NCI-H146 treated with DMSO at 0.1 percent for 48 hours (cell line): ENCODE measurements at regions not wholly inside any gene's neighbourhood (a gene's known extent, or its start where the extent isn't known, plus 50 kb on each side); places are given as distances from the start of the nearest gene placed in this dataset.

Experiments used
- DNase-seq: peaks from one replicate; lab custom pipeline; 2025; ENCODE audit not compliant: unreplicated experiment; lab: John Stamatoyannopoulos, UW

DNA sequence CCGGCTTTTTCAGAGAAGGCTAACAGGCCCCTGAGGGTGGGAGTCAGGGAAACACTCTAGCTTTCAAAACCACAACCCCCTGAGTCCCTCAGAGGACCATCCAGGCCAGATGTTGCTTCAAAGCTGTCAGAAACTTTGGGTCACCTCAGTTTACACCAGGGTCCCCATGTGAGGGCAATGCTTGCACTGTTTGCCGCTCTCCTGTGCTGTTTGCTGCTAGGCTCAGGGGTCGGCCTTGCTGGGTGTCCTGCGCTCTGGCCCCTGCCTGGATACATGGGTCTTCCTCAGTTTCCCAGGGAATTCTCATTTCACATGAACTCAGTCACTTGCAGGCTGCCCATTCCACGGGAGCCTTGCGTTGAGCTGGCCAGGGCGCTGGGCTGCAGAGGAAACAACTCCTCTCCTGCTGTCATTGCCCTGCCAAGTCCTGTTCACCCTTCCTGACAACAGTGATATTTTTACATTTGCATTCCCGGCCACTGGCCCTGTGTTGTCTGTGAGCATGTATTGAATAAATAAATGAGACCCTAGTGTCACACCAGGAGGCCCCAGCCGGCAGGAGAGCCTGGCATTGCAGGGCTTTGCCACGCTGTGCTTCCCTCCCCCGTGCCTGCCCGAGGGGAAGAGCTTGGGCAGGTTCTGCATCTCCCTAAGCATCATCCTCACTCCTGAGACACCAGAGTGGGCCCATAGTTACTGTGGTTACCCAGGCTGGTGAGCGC, 73.2 kb upstream of the RAB6C start:
- no peak for DNase-seq

DNA sequence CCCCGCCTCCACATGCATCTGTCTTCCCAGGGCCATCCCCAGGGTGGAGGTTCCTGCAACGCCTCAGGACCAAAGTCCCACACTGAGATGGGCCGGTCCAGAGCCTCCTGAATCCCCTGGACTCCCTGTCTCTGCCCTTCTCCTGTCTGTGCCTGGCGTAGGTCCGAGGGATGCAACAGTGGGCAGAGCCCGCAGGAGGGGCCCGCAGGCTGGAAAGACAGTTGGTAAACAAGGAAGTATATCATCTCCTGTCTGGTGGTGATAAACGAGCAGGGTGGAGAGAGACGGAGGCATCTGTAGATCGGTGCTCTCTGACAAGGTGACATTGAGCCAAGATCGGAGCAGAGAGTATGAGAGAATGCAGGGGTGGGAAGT, 72.6 kb upstream of the RAB6C start:
- no peak for DNase-seq

DNA sequence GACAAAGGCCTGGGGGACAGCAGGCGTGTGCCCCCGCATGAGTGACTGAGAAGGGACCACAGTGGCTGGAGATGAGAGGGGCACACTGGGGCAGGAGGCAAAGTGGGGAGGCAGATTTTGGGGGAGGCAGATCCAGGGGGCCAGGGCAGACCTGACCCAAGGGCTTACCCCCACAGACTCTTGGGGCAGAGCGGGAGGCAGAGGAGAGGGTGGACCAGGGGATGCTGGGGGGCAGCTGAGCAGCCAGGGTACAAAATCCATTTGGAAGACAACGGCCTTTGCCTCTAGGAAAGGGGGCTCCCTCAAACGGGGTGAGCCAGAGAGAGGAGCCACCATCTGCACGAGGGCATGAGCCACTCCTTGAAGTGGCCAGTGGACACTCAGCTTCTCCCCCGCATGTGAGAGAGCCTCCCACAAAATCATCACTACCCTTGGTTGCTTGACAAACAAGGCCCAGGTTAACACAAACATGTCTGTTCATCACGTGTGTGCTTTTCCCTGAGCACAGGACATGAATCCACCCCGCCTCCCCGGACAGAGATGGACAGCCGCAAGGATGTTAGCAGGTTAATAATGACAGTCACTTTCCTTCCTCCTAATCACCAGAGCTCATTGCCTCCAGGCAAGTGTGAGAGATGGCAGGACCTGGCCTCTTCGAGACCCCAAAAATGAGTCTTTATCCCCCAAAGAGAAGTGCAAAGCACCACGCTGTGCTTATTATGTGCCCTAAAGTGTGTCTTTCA, 72.0 kb upstream of the RAB6C start:
- DNase-seq: no peak

DNA sequence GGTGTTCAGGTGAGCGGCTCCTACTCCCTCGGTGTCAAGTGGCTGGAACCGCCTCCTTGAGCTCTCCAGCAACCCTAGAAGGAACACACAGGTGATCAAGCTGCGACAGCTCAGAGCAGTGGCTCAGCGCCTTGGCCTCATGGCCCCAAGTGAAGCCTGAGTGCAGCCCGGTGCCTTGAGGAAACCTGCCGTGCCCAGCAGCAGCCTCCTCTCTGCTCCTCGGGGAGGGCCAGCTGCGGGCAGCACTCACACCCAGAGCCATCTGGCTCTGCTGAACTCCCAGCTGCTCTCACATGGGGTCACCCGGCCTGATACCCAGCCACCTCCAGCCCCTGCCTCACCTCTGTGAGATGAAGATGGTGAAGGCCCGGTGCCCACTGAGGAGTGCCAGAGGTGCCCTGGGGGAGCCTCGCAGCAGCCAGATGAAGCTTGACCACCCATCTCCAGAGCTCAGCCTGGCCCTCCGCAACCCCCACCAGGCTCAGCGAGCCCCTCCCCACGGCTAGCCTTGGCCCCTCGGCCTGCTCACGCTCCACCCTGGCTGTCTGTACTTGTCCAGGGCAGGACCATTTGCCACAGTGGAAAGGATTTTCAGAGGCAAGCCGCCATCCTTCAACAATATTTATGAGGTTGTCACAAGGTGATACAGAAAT, 70.6 kb upstream of the RAB6C start:
- DNase-seq: no peak

DNA sequence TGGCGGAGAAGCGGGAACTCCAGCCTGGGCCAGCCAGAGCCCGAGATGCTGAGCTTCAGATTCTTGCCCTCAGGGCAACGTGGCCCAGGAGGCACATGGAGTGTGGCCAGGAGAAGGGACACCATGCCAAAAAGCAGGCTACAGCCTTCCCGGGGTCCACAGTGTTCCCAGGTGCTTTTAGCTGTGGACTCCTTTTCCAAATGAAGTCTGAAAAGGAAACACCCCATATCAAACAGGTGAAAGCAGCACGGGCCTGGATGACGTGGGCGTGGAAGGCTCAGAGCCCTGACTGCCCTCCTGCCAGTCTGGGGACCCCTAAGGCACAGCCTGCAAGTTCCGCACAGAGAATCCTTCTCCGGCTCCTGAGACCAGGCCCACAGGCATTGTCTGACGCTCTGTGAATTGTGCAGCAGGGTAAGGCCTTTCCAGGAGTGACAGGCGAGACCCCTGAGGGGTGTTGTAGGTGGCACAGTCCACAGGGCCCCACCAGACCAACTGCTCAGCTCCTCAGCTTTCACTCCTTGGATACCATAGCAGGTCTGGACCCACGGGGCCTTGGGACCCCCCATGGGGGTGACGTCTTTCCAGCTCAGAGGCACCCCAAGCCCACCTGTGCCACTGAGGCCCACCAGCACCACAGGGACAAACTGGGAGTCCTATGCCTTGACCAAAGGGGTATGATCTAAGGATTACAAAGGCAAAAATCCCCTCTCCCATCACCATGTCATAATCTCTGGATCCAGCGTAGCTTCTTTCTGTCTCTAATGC, 69.6 kb upstream of the RAB6C start:
- no peak for DNase-seq

DNA sequence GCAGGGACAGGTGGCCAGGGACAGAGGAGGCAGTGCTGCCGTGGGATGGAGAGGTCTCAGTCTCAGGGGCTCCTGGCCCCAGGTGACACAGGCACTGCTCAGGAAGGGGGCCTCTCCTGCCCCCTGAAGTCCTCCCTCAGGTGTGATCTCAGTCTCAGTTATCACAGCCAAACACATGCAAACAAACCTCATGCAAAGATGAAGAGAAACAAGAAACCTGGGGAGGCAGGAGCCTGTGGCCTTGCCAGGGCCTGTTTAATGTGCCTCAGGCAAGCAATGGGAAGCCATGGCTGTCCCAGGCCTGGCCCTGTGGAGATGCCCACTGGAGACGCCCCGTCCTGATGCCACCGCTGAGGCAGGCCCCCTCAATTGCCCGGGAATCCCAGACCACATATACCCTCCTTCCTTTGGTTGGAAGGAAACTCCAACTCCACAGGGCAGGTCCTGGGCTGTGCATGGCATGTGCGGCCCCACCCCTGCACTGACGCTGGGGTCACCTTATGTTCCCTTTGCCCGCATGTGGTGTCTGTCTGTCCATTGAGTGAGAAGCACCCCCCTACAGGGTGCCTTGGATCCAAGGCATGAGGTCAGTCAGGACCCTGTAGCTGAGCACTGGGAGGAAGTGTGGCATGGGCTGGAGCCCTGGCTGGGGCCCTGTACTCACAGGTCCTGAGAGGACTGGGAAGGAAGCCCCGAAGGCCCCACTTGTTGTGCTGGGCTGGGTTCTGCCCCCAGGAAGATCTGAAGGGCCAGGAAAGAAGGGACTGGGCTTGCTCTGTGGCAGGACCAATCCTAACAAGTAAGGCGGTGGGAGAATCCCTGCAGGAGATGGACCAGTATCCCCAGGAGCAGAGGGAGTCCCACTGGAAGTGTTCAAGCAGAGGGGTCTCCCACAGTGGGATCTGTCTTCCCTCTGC, 68.8 kb upstream of the RAB6C start:
- DNase-seq: no peak

DNA sequence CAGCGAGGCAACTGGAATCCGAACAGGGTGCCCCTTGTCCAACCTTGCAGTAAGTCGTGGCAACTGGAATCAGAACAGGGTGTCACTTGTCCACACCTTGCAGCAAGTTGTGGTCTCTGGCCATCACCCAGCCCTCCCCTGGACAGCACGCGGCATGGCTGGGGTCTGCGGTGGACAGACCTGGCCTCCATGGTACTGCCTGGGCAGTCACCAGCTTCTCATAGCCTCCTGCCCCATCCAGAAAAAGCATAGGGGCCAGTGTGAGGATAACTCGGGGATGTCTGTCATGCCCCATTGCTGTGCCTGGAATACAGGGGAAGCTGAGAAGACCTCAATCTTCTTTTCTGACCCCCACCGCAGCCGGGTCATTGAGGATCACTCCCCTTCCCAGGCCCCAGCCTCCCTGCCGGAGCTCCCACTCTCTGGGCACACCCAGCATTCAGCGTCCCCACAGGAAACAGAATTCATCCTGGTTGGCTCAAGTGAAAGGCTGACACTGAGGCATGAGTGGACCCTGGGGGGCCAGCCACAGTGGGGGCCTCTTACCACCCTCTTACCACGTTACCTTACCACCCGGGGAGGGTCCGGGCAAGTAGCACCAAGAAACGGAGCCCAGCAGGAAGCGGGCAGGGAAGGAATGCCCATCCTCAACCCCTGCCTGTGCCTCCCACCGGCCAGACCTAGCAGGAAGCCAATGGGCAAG, 68.0 kb upstream of the RAB6C start:
- DNase-seq: no peak

DNA sequence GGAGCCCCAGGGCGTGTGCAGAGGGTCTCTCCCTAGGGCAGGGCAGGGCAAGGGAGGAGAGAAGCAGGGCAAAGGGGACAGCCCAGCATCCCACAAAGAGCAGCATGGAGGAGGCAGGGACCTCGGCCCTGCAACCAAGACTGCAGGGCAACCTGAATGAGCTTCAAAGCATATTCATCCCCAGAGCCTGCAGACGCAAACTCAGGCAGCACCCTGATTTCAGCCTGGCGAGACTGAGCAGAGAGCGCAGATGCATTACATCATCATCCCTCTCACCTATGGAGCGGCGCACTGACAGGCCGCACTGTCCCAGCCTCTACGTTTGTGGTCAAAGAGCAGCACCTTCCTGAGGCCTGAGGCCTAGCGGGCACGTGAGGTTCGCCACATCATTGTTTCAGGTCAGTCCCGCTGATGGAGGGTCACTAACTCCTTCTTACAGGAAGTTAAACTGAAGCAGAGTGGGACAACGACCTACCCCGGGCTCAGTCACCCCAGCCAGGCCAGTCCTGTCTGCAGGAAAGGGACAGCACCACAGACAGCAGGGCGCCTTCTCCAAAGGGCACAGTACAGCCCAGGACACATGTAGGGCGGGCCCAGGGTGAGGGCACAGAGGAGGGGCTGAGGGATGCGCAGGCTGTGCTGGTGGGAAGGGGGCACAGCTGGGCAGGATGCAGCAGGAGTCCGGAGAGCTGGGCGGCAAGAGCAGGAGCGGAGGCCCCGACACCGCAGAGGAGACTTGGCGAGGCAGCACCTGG, 67.2 kb upstream of the RAB6C start:
- no peak for DNase-seq

DNA sequence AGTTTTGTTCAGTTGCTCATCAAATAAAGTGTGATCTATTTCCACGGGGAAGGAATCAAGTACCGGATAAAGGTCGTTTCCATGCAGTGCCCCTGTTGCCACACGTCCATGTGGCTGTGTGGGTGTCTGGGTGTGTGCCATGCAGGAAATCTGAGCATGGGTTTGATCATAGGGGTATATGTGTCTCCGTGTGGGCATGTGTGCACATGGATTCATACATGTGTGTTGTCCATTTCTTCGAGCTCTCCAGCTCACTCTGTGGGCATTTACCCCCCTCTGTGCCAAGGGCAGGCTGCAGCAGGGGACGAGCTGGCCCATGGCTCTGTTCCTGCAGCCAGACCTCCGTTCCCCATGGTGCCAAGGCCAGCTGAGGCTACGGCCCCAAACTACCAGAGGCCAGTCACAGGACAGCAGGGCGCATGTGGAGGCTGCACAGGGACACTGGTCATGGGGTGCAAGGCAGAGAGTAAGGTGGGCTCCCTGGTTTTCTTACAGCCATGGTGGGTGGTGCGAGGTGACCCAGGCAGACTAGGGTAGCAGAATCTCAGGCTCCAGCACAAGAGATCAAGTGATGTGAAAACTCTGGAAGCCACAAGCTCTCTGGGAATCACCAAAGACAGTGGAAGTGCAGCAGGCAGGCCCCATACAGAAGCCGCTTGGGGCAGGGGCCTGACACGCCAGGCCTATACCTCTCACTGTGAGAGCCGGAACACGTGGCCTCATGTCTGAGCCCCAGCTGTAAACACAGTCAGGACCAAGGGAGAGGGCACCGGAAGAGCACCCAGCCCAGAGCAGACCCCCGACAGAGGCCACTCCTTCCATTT, 66.4 kb upstream of the RAB6C start:
- no peak for DNase-seq

DNA sequence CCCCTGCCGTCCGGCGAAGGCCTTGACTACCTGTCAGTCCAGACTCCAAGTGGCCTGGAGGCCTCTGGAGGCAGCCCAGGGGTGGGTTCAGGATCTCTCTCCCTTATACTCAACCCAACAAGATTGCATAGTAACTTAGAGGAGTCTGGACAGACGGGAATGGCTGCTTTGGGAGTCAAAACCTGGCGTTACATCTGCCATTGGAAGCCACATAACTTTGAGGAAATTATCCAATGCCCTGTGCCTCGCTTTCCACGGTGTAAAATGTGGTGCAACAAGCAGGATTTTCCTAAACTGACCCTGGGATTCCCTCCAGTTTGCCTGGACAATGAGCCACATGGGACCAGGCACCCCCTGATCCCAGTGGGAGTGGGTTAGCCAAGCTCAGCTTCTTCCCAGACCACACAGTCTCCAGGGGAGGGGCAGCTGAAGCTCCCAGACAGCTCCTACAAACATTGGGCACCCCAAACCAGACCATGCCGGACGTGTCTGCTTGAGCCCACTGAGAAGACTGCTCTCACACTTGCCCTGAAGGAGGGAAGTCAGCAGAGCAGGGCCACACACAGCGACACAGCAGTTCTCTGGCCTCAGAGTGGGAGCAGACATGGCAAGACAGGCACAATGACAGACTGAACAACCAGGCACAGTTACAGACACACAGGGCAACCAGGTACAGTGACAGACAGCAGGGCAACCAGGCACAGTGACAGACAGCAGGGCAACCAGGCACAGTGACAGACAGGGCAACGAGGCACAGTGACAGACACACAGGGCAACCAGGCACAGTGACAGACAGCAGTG, 65.6 kb upstream of the RAB6C start:
- DNase-seq: no peak

DNA sequence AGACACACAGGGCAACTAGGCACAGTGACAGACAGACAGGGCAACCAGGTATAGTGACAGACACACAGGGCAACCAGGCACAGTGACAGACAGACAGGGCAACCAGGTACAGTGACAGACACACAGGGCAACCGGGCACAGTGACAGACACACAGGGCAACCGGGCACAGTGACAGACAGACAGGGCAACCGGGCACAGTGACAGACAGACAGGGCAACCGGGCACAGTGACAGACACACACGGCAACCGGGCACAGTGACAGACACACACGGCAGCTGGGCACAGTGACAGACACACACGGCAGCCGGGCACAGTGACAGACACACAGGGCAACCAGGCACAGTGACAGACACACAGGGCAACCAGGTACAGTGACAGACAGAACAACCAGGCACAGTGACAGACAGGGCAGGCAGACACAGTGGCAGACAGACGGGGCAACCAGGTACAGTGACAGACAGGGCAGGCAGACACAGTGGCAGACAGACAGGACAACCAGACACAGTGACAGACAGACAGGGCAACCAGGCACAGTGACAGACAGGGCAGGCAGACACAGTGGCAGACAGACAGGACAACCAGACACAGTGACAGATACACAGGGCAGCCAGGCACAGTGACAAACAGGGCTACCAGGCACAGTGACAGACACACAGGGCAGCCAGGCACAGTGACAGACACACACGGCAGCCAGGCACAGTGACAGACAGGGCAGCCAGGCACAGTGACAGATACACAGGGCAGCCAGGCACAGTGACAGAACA, 64.7 kb upstream of the RAB6C start:
- DNase-seq: no peak

DNA sequence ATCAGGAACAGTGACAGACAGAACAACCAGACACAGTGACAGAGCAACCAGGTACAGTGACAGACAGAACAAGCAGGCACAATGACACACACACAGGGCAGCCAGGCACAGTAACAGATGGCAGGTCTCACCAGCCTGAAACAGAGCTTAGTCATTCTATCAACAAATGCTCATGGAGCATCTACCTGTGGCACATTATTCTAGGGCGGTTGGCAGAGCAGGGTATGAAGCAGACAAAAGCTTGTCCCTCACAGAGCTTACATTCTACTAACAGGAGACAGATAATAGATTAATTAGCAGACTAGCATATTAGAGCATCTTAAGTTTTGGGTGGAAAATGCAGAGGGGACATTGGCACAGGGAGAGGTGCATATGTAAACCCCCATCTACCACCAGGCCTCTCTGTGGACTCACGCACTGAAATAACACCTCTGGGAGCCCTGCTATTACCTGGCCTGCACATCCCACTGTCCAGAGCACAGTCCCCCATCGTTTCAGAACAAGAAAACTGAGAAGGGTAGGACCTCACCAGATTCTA, 64.1 kb upstream of the RAB6C start:
- no peak for DNase-seq

DNA sequence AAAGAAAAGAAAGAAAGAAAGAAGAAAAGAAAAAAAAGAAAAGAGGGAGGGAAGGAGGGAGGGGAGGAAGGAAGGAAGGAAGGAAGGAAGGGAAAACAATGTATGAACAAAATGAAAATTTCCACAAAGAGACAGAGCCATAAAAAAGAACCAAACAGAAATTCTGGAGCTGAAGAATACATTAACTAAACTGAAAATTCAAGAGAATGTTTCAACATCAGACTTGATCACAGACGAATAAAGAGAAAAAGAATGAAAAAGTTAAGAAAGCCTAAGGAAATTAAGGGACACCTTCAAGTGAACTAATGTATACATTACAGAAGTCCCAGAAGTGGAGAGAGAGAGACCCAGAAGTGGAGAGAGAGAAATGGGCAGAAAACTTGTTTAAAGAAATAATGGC, 60.9 kb upstream of the RAB6C start:
- DNase-seq: no peak

DNA sequence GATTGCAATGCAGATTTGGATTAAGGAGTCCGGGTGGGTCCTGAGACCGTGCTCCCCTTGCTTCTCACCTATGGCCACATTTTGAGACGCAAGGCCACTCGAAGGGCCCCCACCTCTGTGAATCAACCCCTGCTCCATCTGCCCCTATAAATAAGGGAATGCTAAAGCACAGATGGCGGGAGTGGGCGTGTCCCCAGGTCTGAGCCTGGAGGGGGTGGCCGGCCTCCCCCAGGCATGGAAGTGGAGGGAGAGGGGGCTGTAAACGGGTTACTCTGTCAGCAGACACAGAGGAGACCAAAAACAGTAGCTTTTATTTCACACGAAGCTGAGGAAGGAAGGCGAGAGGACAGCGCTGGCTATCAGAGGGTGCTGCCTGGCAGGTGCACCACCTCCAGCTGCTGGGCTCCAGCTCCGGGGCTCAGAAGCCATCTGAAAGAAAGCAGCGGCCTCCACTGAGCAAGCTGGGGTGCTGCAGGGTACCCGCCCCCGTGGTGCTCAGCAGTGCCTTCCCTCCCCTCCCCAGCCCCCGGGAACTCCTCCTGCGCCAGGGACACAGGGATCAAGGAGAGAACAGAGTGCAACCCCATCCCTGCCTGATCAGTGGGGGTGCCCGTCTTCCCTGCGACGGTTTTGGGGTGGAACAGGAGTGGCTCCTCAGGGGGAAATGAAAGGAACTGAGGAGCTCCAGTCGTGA, 56.7 kb upstream of the RAB6C start:
- no peak for DNase-seq

DNA sequence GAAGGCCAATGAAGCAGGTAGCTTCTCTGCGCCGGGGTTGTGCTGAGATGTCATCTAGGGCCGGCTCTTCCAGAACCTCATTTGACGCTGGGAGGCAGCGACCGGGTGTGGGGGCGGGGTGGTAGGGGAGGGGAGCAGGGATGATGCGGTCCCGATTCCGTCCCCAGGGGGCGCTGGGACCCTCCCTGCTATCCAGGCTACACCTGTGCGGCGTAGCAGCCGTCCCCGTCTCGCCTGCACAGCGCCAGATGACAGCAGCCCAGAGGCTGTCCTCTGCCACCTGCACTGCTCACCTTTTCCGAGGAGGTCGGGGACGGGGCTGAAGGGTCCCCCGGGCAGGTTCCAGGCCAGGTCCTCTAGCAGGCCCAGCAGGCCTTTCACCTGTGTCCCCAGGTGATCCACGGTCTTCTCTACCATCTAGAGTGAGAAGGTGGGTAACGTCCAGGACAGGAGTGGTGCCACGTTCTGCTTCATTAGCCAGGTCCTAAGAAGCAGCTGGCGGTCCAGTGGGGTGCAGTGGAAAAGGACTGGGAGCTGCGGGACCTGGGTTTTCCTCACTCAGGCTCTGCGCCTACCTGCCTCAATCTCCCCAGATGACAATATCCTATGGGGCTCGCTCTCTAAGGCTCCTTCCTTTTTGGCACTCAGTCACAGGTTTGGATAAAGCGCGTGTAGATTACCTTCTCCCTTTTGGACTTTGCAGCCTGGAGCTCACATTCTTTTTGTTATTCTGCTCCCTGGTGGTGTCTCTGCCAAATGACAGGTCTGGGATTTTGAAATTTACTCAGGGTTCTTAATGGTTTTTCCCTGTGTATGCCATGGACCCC, 56.0 kb upstream of the RAB6C start:
- DNase-seq: no peak
